ENCODE measurements at regions not wholly inside any gene's neighbourhood (a gene's known extent, or its start where the extent isn't known, plus 50 kb on each side); places are given as distances from the start of the nearest gene placed in this dataset.

DNA sequence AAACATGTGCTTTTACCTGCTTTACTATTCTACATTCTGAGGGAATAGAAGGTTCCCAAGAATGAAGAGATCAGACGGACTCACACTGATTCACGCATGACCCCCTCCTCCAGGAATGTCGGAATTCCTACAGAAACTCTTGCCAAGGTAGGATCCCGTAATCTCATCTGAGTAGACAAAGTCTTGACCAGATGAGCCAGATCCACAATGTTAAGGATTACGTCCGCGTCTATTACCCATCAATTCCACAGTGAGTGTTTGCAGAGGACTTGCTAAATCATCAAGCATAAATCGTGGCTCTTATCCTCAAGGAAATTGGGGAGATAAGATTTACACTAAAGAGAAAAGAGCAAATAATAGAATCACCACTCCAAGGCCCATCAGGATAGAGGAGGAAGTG lies 245.9 kb upstream of the FOXQ1 start:
- no peak for DNase-seq (ENCODE audit: low read depth)

DNA sequence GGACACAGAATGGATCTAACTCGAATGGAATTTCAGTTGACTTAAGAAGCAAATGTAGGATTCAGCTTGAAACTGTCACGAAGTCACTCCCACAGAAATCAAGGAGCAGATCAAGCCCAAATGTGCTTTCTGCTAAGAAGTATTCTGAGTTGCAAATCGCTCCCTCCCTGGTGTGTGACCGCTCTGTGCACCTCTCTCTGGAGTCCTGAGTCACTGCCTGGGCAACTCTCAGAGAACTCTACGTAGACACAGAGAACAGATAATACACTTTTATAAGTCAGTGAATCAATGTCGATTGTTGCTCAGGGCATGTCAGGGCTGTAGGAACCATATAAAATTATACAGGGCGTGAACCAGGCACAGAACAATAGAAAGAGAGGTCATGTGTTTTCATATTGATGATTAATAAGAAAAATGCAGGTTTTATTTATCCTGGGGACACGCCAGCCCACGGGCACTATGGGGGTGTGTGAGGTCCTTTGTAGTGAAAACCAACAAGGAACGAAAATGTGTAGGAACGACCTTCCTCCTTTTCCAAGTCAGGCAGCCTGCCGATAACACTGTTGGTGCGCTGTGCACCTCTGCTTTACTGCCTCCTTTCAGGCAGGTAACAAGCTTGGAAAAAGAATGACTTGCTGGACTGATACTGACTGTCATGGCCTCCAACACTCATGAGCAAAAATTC lies 248.1 kb upstream of the FOXQ1 start:
- peak; percentile 42 for DNase-seq (ENCODE audit: low read depth)

DNA sequence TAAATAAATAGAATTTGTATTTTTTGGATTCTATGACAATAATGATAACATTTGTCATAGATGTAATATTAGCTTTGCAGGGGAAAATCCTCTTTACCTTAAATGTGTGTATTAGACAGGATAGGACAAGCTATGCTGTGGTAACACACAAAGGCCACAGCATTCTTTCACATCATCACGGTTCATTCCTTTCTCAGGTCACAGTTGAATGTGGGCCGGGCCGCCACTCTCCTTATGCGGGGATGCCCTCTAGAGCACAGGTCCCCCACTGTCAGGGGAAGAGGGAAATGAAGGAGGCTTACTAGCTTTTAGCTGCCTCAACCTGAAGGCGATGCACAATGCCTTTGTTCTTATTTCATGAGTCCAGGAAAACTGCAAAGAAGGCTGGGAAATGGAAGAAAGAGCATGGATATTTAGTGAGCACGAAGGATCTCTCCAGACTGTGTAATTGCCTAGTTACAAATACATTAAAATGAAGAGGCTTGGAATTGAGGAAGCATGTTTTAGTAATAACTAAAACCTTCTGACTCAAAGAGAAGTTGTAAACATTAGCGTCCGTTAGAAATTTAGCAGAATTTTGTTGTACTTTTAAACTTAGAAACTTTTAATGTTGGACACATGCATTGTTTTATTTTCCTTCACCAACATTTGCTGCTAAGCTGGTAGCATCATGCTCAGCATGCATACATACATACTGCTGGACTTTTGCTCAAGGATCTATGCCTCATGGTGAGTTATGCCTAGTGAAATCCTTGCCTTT lies 248.9 kb upstream of the FOXQ1 start:
- DNase-seq (ENCODE audit: low read depth): peak; percentile 26

DNA sequence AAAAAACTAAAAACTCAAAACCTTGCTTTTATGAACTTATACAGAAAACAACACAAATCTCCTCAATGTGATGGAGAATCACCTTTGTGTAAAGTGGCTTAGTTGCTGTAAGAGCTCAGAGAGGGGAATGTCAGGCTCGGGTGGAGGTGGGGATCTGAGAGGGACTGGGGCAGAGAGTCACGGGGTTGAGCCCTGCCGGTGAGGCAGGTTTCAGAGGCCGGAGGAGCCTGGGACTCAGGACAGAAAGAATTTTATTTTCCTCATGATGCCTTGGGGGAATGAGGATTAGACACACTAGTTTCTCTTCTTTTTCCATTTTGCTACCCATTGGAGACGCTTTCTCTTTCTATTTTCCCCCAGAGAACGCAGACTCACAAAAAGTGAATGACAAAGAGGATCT lies 252.3 kb upstream of the FOXQ1 start:
- DNase-seq (ENCODE audit: low read depth): no peak

DNA sequence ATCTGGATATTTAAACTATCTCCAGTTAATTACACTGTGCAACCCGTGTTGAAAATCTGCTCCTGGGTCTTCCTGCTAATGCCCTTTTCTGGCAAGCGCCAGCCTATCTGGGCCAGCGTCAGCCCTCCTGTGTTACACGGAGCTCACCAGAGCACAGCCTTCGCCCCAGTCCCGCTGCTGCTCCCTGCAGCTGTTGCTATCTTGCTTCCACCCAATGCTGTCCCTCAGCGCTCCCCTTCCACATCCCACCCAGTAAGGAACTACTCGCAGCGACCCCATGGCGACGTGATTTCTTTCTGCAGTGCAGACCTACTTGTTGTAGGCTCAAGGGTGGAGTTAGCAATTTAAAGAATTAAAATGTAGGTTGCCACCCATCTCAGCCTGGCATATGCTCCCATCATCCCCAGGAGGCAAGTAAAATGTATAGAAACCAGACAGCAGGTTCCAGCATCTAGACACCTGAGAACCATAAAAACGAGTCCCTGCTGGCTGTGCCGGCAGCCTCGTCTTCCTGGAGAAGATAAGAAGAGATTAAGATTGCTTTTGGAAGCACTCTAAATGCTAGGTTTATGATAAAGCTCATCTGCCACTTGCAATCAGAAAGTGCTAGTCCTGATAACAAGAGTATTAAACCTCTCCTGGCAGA lies 254.3 kb upstream of the FOXQ1 start:
- no peak for DNase-seq (ENCODE audit: low read depth)

DNA sequence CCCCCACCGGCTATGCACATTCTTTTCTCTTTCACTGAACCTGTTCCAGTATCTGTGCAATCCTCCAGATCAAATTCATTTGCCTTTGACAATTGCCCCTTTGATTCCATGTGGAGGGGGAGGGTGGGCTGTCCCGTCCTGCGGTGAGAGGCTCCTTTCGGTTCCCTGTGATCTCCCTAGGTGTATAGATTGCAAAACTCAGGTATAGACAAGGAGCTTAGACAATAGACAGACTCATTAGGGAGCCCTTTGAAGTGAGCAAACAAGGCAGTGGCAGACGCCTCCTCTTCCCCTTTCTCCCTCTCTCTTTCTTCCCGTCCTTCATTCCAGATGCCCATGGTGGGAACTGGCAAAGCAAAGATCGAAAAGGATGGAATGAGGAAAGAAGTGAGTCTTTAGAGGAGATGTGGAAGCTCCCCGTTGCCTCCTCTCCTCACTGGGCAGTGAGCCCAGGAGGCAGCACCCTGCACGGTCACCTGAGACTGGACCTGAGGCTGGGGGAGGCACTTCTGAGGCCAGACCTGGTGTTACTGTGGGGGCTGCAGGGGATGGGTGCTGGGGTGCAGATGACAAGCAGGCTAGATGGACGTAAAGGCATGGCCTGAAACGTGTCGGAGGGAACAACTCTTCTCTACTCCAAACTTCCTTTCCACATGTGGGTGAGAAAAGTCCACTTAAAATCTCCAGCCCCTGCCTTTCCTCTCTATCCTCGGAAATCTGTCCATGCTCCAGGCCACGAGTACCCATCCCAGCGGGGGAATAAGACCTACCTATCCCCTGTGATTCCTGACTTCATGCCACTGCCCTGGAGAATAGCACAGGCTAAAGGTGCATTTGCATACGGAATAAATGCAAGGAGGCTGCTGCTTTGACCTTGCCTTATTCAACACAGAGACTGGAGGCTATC lies 256.6 kb upstream of the FOXQ1 start:
- no peak for DNase-seq (ENCODE audit: low read depth)

DNA sequence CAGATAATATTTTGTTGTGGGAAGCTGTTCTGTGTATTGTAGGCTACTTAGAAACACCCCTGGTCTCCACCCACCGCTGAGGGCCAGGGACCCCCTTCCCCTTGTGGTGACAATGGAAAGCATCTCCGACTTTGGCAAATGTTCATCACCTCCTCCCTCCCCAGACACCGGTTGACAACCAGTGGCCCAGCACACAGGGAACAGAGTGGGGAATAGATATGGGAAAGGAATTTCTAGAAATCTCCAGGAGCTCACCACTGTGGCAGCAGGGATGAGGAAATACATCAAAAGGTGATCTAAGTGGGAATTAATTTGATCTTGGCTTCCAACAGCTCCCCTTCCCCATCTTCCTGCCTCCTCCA lies 257.3 kb upstream of the FOXQ1 start:
- no peak for DNase-seq (ENCODE audit: low read depth)

DNA sequence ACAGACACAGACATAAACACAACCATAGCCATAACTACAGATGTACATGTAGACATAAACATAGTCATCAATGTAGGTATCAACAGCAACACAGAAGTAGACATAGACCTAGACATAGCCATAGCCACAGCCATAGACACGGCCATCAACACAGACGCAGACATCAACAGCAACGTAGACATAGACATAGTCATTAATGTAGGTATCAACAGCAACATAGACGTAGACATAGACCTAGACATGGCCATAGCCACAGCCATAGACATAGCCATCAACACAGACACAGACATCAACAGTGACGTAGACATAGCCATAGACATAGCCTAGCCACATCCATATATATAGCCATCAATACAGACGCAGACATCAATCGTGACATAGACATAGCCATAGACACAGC lies 258.3 kb upstream of the FOXQ1 start:
- no peak for DNase-seq (ENCODE audit: low read depth)

DNA sequence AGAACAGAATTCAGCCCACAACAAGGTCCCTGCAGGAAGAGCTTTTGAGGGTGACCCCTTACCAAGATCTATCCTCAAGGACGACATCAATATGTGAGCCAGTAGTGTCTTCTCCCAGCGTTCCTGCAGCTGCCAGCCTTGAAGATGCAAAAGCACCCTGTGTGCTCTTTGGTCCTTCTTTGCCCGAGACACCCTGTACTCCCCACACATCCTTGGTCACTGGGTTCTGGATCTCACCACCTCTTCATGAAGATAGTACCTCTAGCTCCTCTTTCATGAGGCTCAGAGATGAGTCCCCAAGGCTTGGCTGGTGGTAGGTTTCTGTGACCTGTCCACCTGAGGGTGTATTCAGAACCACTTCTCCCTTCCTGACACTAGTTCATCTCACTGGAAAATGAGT lies 259.6 kb upstream of the FOXQ1 start:
- DNase-seq (ENCODE audit: low read depth): no peak

DNA sequence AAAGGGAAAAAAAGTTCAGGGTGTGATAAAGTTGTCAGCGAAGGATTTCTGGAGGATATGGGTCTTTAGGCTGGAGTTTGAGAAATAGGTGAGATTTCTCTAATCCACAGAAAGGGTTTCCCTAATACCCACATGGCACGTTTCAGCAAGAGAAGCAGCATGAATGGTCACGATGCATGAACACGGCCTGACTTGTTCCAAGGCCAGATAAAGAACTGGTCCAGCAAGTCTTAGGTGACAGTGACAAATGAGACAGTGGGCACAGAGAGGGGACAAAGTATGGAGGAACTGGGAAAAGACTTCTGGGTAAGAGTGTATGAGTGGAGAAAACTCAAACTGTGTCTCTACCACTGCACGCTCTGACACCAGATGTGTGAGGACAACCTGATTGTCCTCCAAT lies 262.0 kb upstream of the FOXQ1 start:
- DNase-seq (ENCODE audit: low read depth): no peak

DNA sequence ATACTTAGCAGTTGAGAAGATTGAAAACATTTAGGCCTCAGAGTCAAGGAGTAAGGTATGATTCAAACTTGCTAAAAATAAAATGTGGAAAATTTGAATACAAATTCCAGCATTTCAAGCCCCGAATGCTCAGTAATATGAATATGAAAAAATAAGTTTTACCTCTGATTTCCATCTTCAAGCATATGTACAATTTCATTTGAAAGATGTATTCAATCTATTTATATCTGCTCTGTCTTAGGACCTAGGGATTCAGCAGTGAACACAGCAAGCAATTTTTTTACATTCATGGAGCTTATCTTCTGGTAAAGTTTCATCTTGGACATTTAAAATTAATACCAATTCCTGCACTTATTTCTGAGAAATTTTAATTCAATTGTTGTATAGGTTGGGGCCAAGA lies 262.7 kb upstream of the FOXQ1 start:
- no peak for DNase-seq (ENCODE audit: low read depth)

DNA sequence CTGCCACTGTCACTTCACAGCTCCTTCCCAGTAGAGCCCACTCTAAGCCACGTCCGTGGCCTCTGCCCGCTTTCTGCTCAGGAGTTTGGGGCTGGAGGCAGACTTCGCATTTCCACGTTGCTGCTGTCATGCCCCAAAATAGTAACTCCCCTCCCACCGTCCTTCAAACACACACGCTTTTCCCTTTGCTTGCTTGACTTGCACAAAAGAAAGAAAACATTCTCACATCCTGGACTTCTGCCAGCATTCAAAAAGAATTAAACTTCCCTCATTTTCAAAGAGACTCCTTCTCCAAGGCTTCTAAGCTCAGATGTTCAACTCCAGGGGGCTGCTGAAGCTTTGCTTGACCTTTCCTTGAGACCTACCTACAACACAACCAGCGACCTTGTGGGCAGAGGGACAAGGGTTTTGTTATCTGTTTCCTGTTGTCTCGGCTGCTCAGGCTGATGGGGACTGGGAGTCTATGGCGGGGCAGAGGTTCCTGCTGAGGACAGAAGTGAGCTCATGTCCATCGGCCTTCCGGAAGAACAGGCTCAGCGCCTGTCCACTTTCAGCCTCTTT lies 263.8 kb upstream of the FOXQ1 start:
- no peak for DNase-seq (ENCODE audit: low read depth)

DNA sequence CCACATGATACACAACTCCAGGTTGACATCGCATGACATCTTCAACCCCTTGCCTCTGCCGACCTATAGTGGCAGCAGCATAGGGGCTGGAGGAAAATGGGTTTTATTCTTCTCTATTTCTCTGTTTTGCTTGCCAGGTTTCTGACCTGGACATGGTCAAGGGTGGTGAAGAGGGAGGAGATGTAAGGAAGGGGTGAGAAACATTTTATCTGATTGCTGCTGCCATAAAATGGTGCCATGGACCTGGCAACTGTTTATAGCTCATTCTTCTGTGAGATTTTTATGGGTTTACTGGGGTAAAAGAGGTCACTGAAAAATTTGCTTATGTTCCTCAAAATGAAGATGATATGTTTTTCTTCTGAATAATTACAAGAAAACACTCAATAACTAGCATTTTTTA lies 266.7 kb upstream of the FOXQ1 start:
- DNase-seq (ENCODE audit: low read depth): no peak

DNA sequence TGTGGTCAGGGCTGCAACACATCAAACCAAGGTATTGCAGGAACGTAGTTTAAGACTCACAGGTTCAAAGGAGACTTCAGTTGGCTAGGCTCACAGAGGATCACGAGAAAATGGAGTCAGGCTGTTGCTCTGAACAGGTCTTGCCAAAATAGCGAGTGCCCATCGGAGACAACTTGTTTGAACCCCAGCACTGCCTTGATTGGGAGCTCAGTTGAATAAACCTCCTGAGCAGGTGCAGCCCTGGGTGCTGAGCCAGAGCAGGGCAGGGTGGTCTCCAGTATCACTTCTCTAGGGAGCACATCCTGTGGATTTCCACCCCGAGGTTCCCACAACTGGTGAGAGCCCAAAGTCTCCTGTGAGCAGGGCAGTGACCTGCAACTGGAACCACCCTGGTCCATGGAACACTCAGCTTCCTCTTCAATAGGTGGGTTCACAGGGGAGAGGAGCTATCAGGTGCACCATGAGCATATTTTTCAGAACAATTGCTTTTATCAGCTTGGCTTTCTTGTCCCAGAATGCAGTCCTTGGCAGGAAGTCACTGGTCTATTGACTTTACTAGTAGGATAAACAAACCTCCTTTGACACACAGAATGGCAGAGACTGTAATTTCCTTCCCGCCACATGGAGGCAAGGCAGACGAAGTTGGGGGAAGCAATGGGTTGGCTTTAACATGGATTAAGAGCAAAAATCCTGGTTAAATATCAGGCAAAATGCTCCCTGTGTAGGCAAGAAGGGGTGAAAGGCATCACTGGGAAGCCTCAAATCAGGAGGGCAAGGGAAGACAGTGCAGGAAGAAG lies 267.7 kb upstream of the FOXQ1 start:
- no peak for DNase-seq (ENCODE audit: low read depth)

DNA sequence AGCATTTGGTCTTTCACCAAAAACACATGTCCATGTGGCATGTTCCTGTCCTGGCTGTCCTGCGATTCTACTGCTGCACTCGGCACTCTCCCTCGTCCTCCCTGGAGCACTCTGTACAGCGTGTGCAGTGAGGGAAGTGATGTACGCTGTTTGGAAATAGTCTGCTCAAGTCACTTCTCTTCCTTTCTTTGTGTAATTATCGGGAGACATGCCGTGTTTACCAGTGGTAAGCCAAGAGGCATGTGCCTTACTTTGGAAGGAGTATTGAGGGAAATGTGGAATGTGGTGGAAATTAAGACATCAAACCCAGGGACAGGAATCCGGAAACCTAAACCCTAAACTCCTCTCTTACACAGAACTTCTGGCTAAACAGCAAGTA lies 268.5 kb upstream of the FOXQ1 start:
- no peak for DNase-seq (ENCODE audit: low read depth)

DNA sequence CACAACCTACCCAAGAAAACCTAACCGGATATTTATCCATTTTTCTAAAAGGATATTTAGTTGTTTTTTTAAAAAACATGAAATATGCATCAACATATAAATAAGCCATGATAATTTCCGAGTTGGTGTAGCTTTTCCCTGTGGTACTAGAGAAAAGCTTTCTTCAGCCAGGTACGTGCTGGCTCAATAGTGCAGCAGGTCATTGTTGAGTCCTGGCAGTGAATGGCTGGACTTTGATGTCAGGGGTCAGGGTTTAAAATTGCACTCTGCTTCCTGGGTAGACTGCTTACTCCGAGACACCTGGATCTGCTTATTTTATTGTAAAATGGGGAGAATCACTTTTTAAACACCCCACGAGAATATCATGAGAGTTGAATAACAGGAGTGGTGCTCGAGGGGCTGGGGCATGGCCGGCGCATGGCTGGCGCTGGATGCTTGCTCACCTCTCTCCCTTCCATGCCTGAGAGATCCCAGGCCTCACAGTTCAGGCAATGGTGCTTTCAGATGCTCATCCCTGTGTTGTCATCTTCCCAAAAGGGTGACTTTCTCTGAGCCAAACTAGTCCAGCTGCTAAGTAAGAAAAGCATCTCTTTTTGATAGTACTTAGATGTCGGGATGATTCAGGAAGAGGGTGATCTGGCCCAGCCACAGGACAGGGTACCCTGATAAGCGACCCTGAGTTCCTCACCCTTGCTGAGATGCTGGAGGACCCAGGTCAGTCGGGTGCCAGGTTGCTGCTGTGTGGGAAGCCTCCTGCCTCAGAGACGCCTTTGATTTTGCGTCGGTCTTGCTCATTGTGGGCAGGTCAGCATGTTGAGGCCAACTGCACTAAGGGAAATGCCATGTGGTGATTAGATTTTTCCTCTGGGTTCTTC lies 269.1 kb upstream of the FOXQ1 start:
- no peak for DNase-seq (ENCODE audit: low read depth)

DNA sequence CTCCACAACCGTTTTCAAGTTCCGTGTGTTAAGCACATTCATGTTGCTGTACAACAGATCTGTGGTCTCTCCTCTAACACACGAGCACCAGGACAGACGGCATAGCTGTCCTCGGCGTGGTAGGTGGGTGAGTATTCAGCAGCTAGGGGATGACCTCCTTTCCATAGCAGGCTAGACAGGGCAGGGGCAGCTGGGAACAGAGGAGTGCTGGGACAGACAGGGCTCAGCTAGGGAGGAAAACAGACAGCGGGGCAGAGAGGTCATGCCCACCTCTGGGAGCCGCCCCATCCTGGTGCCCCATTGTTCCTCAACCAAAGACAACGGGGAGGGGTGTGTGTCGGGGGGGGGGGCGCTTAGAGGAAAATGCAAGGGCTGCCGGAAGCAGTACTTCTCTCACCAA lies 271.5 kb upstream of the FOXQ1 start:
- no peak for DNase-seq (ENCODE audit: low read depth)

DNA sequence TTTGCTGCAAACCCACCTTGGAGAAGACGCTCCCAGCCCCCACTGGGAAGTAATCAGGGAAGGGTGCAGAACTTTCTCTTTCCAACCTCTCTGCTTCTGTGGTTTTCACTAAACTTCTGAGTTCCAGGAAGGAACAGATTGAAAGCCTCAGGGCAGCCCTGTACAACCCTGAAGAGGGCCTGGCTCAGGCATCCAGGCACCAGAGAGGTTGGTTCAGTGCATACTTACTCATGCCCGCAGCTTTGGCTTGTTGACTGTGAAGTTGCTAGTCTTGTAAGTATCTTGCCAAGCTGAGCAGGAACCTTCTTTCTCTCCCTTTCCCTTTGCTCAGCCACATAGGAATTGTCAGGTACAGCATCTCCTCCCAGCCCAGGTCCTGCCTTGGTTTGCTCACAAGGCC lies 272.2 kb upstream of the FOXQ1 start:
- DNase-seq (ENCODE audit: low read depth): no peak

DNA sequence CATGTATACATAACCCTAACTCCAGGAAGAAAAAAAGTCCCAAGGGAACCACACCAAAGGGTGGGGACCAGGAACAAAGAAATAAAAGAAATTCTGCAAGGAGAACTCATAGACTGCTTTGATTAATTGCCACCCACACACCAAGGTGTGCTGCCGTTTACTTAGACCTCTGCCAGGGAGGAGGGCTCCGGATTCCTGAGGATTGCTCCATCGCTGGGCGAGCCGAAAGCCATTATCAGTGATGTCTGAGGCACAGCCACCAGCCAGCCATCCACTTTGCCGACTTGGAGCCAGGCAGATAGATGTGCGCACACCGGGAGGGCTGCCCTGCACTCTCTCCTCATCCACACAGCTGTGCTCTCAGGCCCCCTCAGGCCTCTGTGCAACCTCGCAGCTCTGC lies 272.7 kb upstream of the FOXQ1 start:
- DNase-seq (ENCODE audit: low read depth): no peak

Data from HT1080 (cell line).